ENCODE measurements at regions not wholly inside any gene's neighbourhood (a gene's known extent, or its start where the extent isn't known, plus 50 kb on each side); places are given as distances from the start of the nearest gene placed in this dataset.

GRCh38 chr2:193556766-193557470 is 1362.2 kb upstream of the TMEFF2 start:
- Mint-ChIP-seq H3K9me3 (ENCODE audit: unreplicated experiment) (no peaks in the 10 kb centered on the region), H3K4me1 (ENCODE audit: unreplicated experiment) (no peaks in the 10 kb centered on the region), H3K4me3 (ENCODE audit: unreplicated experiment) (no peak overlapping the region), H3K36me3 (ENCODE audit: unreplicated experiment) (no peaks in the 10 kb centered on the region), H3K27ac (ENCODE audit: unreplicated experiment) (no peak overlapping the region), H3K27me3 (ENCODE audit: unreplicated experiment) (no peaks in the 10 kb centered on the region)
- DNase-seq (ENCODE audit: extremely low spot score, unreplicated experiment) = no peak
- no peak for TF ChIP-seq CTCF (IDR thresholded peaks at IDR 0.05)

GRCh38 chr2:193549661-193550060 is 1354.9 kb upstream of the TMEFF2 start:
- no peak overlapping the region for H3K4me3 Mint-ChIP-seq (ENCODE audit: unreplicated experiment)
- no peaks in the 10 kb centered on the region for H3K27me3 Mint-ChIP-seq (ENCODE audit: unreplicated experiment)
- H3K9me3 Mint-ChIP-seq (ENCODE audit: unreplicated experiment) = peaks cover 33% of the 10 kb centered on the region
- H3K27ac Mint-ChIP-seq (ENCODE audit: unreplicated experiment) = no peak overlapping the region
- no peaks in the 10 kb centered on the region for H3K4me1 Mint-ChIP-seq (ENCODE audit: unreplicated experiment)
- no peak for DNase-seq (ENCODE audit: extremely low spot score, unreplicated experiment)
- peaks cover 8% of the 10 kb centered on the region for H3K36me3 Mint-ChIP-seq (ENCODE audit: unreplicated experiment)
- no peak for TF ChIP-seq CTCF (IDR thresholded peaks at IDR 0.05)

- Mint-ChIP-seq H3K9me3 (ENCODE audit: unreplicated experiment) (peaks cover 37% of the 10 kb centered on the region), H3K36me3 (ENCODE audit: unreplicated experiment) (peaks cover 3% of the 10 kb centered on the region), H3K4me1 (ENCODE audit: unreplicated experiment) (no peaks in the 10 kb centered on the region), H3K4me3 (ENCODE audit: unreplicated experiment) (no peak overlapping the region), H3K27me3 (ENCODE audit: unreplicated experiment) (no peaks in the 10 kb centered on the region), H3K27ac (ENCODE audit: unreplicated experiment) (no peak overlapping the region)
- no peak for TF ChIP-seq CTCF (IDR thresholded peaks at IDR 0.05)
- no peak for DNase-seq (ENCODE audit: extremely low spot score, unreplicated experiment)
These were observed 1348.0 kb upstream of the TMEFF2 start for GRCh38 chr2:193542762-193543161.

GRCh38 chr2:193539188-193539587 is 1344.5 kb upstream of the TMEFF2 start:
- Mint-ChIP-seq H3K36me3 (ENCODE audit: unreplicated experiment) (no peaks in the 10 kb centered on the region), H3K27ac (ENCODE audit: unreplicated experiment) (no peak overlapping the region), H3K27me3 (ENCODE audit: unreplicated experiment) (no peaks in the 10 kb centered on the region), H3K9me3 (ENCODE audit: unreplicated experiment) (peaks cover 12% of the 10 kb centered on the region), H3K4me1 (ENCODE audit: unreplicated experiment) (no peaks in the 10 kb centered on the region), H3K4me3 (ENCODE audit: unreplicated experiment) (no peak overlapping the region)
- TF ChIP-seq CTCF (IDR thresholded peaks at IDR 0.05) = no peak
- no peak for DNase-seq (ENCODE audit: extremely low spot score, unreplicated experiment)

- H3K36me3 Mint-ChIP-seq (ENCODE audit: unreplicated experiment) = no peaks in the 10 kb centered on the region
- DNase-seq (ENCODE audit: extremely low spot score, unreplicated experiment) = no peak
- H3K27me3 Mint-ChIP-seq (ENCODE audit: unreplicated experiment) = no peaks in the 10 kb centered on the region
- no peak overlapping the region for H3K27ac Mint-ChIP-seq (ENCODE audit: unreplicated experiment)
- no peak for TF ChIP-seq CTCF (IDR thresholded peaks at IDR 0.05)
- no peaks in the 10 kb centered on the region for H3K4me1 Mint-ChIP-seq (ENCODE audit: unreplicated experiment)
- peaks cover under 1% of the 10 kb centered on the region for H3K9me3 Mint-ChIP-seq (ENCODE audit: unreplicated experiment)
- H3K4me3 Mint-ChIP-seq (ENCODE audit: unreplicated experiment) = no peak overlapping the region
These were observed 1343.3 kb upstream of the TMEFF2 start for GRCh38 chr2:193538061-193538460.

Measured in osteocyte (in vitro differentiated cells).